GM12865 (cell line): ENCODE measurements at regions not wholly inside any gene's neighbourhood (a gene's known extent, or its start where the extent isn't known, plus 50 kb on each side); places are given as distances from the start of the nearest gene placed in this dataset.

Experiments used
- DNase-seq: peaks from one replicate; pipeline ENCODE4 v3.0.0; 2010; ENCODE audit warnings: low read depth
- H3K4me3 ChIP-seq: 2 replicates; pipeline ENCODE4 v1.5.1; 2011; ENCODE audit warnings: mild to moderate bottlenecking, low read depth, low read length, control low read depth
- CTCF ChIP-seq: IDR thresholded peaks from 2 replicates; pipeline ENCODE4 v1.5.1; 2011; ENCODE audit warnings: low read length, control low read depth, low read depth, inconsistent platforms; ENCODE audit not compliant: insufficient read depth; ENCODE audit errors: missing control alignments

GRCh38 chr12:111182382-111182781, 186.5 kb downstream of the PHETA1 start:
- TF ChIP-seq CTCF: no peak
- no peak for DNase-seq
- H3K4me3 ChIP-seq: no peak overlapping the region

GRCh38 chr12:111181143-111181726, 187.7 kb downstream of the PHETA1 start:
- no peak overlapping the region for H3K4me3 ChIP-seq
- TF ChIP-seq CTCF: no peak
- no peak for DNase-seq

GRCh38 chr12:111180426-111181142, 188.3 kb downstream of the PHETA1 start:
- no peak for TF ChIP-seq CTCF
- no peak for DNase-seq
- no peak overlapping the region for H3K4me3 ChIP-seq

GRCh38 chr12:111178181-111179081, 190.5 kb downstream of the PHETA1 start:
- no peak overlapping the region for H3K4me3 ChIP-seq
- TF ChIP-seq CTCF: no peak
- no peak for DNase-seq

- H3K4me3 ChIP-seq: no peak overlapping the region
- no peak for TF ChIP-seq CTCF
- no peak for DNase-seq
These were observed 193.3 kb downstream of the PHETA1 start for GRCh38 chr12:111175396-111176094.

- DNase-seq: no peak
- no peak overlapping the region for H3K4me3 ChIP-seq
- TF ChIP-seq CTCF: no peak
These were observed 193.9 kb downstream of the PHETA1 start for GRCh38 chr12:111174961-111175345.
